ENCODE measurements at regions not wholly inside any gene's neighbourhood (a gene's known extent, or its start where the extent isn't known, plus 50 kb on each side); places are given as distances from the start of the nearest gene placed in this dataset.

DNA sequence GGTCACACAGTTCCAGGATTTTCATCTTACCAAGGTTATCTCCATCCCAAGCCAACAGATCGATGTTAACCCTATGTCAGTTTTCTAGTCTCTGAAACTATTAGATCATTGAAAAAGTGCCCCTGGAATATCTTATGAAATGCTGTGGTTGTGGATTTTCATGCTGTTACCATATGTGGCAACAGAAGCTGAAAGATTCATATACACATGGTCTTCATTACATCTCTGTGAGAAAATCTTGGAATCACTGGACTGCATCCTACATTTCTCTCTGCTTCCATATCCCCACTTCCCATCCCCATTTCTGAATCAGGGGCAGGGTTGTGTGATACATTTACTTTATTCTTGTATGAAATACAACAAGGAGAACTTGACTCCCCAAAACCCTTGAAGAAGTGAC is 146.1 kb downstream of the SLC16A9 start:
- H3K4me3 ChIP-seq (ENCODE audit: low read length): no peak overlapping the region
- TF ChIP-seq, protein P1, sequence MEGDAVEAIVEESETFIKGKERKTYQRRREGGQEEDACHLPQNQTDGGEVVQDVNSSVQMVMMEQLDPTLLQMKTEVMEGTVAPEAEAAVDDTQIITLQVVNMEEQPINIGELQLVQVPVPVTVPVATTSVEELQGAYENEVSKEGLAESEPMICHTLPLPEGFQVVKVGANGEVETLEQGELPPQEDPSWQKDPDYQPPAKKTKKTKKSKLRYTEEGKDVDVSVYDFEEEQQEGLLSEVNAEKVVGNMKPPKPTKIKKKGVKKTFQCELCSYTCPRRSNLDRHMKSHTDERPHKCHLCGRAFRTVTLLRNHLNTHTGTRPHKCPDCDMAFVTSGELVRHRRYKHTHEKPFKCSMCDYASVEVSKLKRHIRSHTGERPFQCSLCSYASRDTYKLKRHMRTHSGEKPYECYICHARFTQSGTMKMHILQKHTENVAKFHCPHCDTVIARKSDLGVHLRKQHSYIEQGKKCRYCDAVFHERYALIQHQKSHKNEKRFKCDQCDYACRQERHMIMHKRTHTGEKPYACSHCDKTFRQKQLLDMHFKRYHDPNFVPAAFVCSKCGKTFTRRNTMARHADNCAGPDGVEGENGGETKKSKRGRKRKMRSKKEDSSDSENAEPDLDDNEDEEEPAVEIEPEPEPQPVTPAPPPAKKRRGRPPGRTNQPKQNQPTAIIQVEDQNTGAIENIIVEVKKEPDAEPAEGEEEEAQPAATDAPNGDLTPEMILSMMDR (conservative IDR thresholded peaks at IDR 0.05; ENCODE audit: low read length): no peak
- DNase-seq (ENCODE audit: low read depth): peak; percentile 83

DNA sequence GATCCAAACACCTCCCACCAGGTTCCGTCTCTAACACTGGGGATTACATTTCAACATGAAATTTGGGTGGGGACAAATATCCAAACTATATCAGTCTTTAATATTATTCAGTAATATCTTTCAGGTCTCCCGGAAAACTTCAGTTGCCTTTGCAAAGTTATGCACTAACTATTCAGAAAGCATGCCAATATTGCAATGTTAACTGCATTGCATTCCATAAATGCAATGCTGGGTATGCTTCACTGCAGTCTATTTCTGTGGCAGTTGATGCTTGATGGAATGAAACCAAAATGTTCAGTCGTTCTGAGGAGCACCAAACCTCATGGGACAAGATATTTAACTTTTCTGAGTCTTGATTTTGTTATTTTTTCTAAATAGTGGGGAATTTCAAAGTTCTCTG is 147.5 kb downstream of the SLC16A9 start:
- no peak overlapping the region for H3K4me3 ChIP-seq (ENCODE audit: low read length)
- TF ChIP-seq, protein P1 (conservative IDR thresholded peaks at IDR 0.05; ENCODE audit: low read length): no peak
- DNase-seq (ENCODE audit: low read depth): peak; percentile 12

DNA sequence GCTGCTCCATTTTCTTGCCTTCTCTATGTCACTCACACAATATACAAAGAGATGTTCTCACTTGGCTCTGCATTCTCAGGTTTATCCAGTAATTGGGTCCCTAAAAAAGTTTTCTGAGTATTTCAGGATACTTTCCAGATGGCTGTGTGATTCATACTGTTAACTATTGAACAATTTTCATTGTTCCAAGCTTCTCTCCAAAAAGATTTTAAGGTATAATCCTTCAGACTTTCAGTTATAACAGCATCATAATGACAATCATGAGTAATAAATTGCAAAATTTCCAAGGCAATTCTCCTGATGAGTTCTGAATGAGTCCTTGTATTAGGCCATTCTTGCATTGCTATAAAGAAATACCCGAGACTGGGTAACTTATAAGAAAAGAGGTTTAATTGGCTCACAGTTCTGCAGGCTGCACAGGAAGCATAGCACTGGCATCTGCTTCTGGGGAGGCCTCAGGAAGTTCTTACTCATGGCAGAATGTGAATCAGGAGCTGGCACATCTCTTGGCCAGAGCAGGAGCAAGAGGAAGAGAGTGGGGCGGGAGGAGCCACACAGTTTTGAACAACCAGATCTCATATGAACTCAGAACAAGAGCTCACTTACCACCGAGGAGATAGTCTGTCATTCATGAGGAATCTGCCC is 148.1 kb downstream of the SLC16A9 start:
- TF ChIP-seq, protein P1 (conservative IDR thresholded peaks at IDR 0.05; ENCODE audit: low read length): no peak
- no peak overlapping the region for H3K4me3 ChIP-seq (ENCODE audit: low read length)
- peak; percentile 86 for DNase-seq (ENCODE audit: low read depth)

DNA sequence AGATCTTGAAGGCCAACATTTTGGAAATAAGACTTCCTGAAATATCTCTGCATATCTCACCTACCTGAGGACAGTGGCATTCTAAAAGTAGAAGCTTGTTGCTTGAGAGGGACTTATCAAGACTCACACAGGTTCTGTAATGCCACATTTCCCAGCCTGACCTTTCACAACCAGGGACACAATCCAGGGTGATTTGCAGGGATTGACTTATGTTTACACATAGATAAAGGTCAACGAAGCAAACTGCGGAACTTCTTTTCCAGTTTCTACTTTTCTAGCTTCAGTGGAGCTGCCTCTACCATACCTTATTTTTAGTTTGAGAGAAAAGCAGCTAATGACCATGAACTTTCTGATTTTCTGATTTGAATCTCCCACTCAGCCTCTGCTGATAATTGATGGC is 148.7 kb downstream of the SLC16A9 start:
- TF ChIP-seq, protein P1 (conservative IDR thresholded peaks at IDR 0.05; ENCODE audit: low read length): no peak
- no peak overlapping the region for H3K4me3 ChIP-seq (ENCODE audit: low read length)
- DNase-seq (ENCODE audit: low read depth): no peak

DNA sequence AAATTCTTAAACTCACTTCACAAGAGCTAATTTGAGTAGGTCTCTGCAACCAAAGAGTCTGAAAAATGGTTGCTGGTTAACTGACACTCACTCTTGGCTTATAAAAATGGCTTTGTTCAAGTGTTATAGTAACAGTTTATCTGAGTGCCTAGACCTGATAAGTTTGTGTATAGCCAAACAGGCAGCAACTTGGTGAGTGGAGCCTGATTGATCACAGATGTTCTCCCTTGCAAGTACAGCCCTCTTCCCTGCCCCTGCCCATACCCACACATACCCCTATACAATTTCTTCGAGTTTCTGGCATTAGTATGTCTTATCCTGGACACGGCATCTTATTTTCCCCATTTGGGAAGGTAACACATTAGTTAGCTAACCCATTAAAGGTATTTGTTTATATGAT is 149.5 kb downstream of the SLC16A9 start:
- TF ChIP-seq, protein P1 (conservative IDR thresholded peaks at IDR 0.05; ENCODE audit: low read length): no peak
- DNase-seq (ENCODE audit: low read depth): no peak

DNA sequence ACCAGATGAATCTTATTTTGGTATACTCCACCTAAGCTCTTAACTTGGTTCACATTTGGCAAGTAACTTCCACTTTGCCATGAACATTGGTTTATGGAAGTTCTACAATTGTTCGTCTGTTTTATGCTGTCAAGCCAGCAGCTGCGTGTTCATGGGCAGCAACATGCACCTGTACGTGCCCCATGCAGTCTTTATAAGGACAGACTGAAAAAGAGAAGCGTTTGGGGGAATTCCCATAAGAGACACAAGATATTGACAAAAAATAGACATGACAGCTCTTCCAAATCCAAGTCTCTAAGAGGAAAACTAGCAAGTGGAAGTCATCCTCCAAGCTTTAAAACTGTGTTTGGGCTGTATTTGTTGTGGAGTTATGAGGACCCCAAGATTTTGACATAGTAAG is 151.6 kb downstream of the SLC16A9 start:
- TF ChIP-seq, protein P1 (conservative IDR thresholded peaks at IDR 0.05; ENCODE audit: low read length): no peak
- no peak overlapping the region for H3K4me3 ChIP-seq (ENCODE audit: low read length)
- no peak for DNase-seq (ENCODE audit: low read depth)

More for the DNA sequence above, 149.5 kb downstream of the SLC16A9 start:
- H3K4me3 ChIP-seq (ENCODE audit: low read length): no peak overlapping the region

DNA sequence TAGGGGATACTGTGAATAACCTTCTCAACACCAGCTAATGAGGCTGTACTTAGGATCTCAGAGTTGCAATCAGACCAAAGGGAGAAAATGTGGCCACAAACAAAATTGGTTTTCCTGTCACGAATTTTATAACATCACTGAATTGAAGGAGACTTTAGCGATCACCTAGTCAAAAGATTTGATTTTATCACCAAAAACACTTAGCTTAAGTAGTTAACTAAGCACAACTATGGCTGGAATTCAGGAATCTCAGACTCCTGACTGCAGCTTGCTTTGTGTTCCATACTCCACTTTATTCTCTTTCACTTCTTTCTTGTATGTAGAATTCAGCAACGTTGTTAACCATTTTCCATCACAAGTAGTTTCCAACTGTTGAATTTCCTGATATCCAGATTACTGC is 152.0 kb downstream of the SLC16A9 start:
- TF ChIP-seq, protein P1 (conservative IDR thresholded peaks at IDR 0.05; ENCODE audit: low read length): no peak
- H3K4me3 ChIP-seq (ENCODE audit: low read length): no peak overlapping the region
- no peak for DNase-seq (ENCODE audit: low read depth)
